Right lobe of liver (tissue), 6 donors: ENCODE measurements at regions not wholly inside any gene's neighbourhood (a gene's known extent, or its start where the extent isn't known, plus 50 kb on each side); places are given as distances from the start of the nearest gene placed in this dataset.
A peak's percentile ranks its signal among the peaks of the same experiment; 100 is the strongest.

Source experiments
- ATAC-seq, 4 donors: fragments of 200-7000 bp; cut with Tn5 transposase; one replicate each; pipeline ENCODE4 v1.9.1; 2020; ENCODE audit warnings: mild to moderate bottlenecking in 4 of 4, moderate library complexity in 4 of 4
- DNase-seq, 3 donors: peaks; one replicate each; pipeline ENCODE4 v3.0.0-alpha.2; 2020
- H3K27ac ChIP-seq, 3 donors: fragments of 200-600 bp; one replicate each; pipeline ENCODE4 v1.8.0; 2022
- H3K27me3 ChIP-seq, 2 donors: fragments of 200-600 bp; one replicate each; pipeline ENCODE4 v1.8.0; 2022
- H3K36me3 ChIP-seq, 4 donors: fragments of 200-600 bp; sonication (generic) in 1 of 4; one replicate each; pipeline versions ENCODE4 v1.5.1 to v1.8.0; 2017 to 2022; ENCODE audit warnings: control low read depth in 1 of 4
- H3K4me1 ChIP-seq, 4 donors: fragments of 200-600 bp; sonication (generic) in 1 of 4; one replicate each; pipeline versions ENCODE4 v1.5.1 to v1.8.0; 2017 to 2022; ENCODE audit warnings: control low read depth in 1 of 4
- H3K4me3 ChIP-seq, 3 donors: fragments of 200-600 bp; one replicate each; pipeline ENCODE4 v1.8.0; 2022
- H3K9me3 ChIP-seq, 4 donors: fragments of 200-600 bp; sonication (generic) in 1 of 4; one replicate each; pipeline versions ENCODE4 v1.5.1 to v1.8.0; 2017 to 2022; ENCODE audit warnings: control low read depth in 1 of 4
- CTCF ChIP-seq, 4 donors: fragments of 200-600 bp in 3 of 4; fragments of 450-650 bp in 1 of 4; IDR thresholded peaks; one replicate each; pipeline versions ENCODE4 v1.5.1 to v1.8.0; 2016 to 2022; ENCODE audit warnings: antibody characterized with exemption in 4 of 4, mild to moderate bottlenecking in 2 of 4
- POLR2A ChIP-seq: fragments of 450-650 bp; IDR thresholded peaks from one replicate; pipeline ENCODE4 v1.6.1; 2017; ENCODE audit warnings: antibody characterized with exemption, mild to moderate bottlenecking
- WGBS: methylation state at CpG from one replicate; pipeline ENCODE4 v1.1.6; 2018; ENCODE audit warnings: low coverage, low lambda C conversion rate; ENCODE audit not compliant: insufficient coverage; ENCODE audit errors: missing lambda C conversion rate; 5-methylcytosine and 5-hydroxymethylcytosine counted together
- intact Hi-C, 2 donors: fragments of 100-400 bp; cut with DNase I; formaldehyde crosslinking; loops; one replicate each; pipeline versions ENCODE4 v1.11.2 to v1.14.1; 2022
- donor health status: DM: no; HTN: yes; CAD: no.
- donor health status: DM: no; HTN: no; CAD: no.
- donor health status: DM: no; HTN: no; CAD: no.
- donor health status: DM: no; HTN: yes; CAD: no.
- donor health status: DM: no; HTN: yes; CAD: no.

- intact Hi-C loops: loop anchor here in 1 of 2 donors (10.0 kb wide), 1 partner anchor 236 kb away; no protein-coding TSS in a partner anchor
- Histone ChIP-seq H3K4me3 (no peak overlapping the region), H3K27me3 (no peaks in the 10 kb centered on the region), H3K27ac (peak overlapping the region in 2 of 3 donors; percentile 70 to 84), H3K9me3 (no peaks in the 10 kb centered on the region), H3K4me1 (peaks cover 0 to 32% (median 14%) of the 10 kb centered on the region in 4 donors), H3K36me3 (no peaks in the 10 kb centered on the region)
- TF ChIP-seq POLR2A (no peak), CTCF (IDR thresholded peaks at IDR 0.05) (no peak)
- 43% methylated on average over 3 of the region's 3 CpGs for WGBS
- no peak for DNase-seq
- ATAC-seq: no peak
Observed at GRCh38 chr13:99659226-99659625, 158.0 kb downstream of the TM9SF2 start.

- 0% methylated on average over 14 of the region's 26 CpGs for WGBS
- H3K27ac ChIP-seq: peak overlapping the region; percentile 70 to 84 (median 81)
Observed at GRCh38 chr13:99658261-99658991, 157.2 kb downstream of the TM9SF2 start.

GRCh38 chr13:99657848-99658260, 156.6 kb downstream of the TM9SF2 start:
- ATAC-seq (peak; percentile 1 to 39 (median 3)), DNase-seq (peak in 1 of 3 donors; percentile 34)
- H3K4me1 ChIP-seq: peaks cover 0 to 23% (median 9%) of the 10 kb centered on the region in 4 donors
- no peaks in the 10 kb centered on the region for H3K27me3 ChIP-seq
- intact Hi-C loops: loop anchor here in 1 of 2 donors (10.0 kb wide), 1 partner anchor 237 kb away; no protein-coding TSS in a partner anchor
- WGBS: 28% methylated on average over 18 of the region's 29 CpGs
- H3K4me3 ChIP-seq: peak overlapping the region; percentile 31 to 46 (median 41)
- no peak for TF ChIP-seq CTCF (IDR thresholded peaks at IDR 0.05)
- TF ChIP-seq POLR2A: no peak
- H3K9me3 ChIP-seq: no peaks in the 10 kb centered on the region
- H3K27ac ChIP-seq: peak overlapping the region; percentile 70 to 84 (median 81)
- H3K36me3 ChIP-seq: no peaks in the 10 kb centered on the region

More at GRCh38 chr13:99658261-99658991, 157.2 kb downstream of the TM9SF2 start:
- H3K27me3 ChIP-seq: no peaks in the 10 kb centered on the region
- H3K9me3 ChIP-seq: no peaks in the 10 kb centered on the region
- intact Hi-C loops: loop anchor here in 1 of 2 donors (10.0 kb wide), 1 partner anchor 236 kb away; no protein-coding TSS in a partner anchor
- TF ChIP-seq POLR2A (no peak), CTCF (IDR thresholded peaks at IDR 0.05) (peak; percentile 29 to 54 (median 42))
- DNase-seq (peak; percentile 53 to 68 (median 63)), ATAC-seq (peak; percentile 37 to 50 (median 44))
- peaks cover 0 to 28% (median 12%) of the 10 kb centered on the region in 4 donors for H3K4me1 ChIP-seq
- no peaks in the 10 kb centered on the region for H3K36me3 ChIP-seq
- H3K4me3 ChIP-seq: peak overlapping the region; percentile 31 to 46 (median 41)

GRCh38 chr13:99656844-99657381, 155.6 kb downstream of the TM9SF2 start:
- peak overlapping the region in 2 of 3 donors; percentile 98 to 99 for H3K27ac ChIP-seq
- DNase-seq: no peak

More at GRCh38 chr13:99656844-99657381, 155.6 kb downstream of the TM9SF2 start:
- Histone ChIP-seq H3K27me3 (no peaks in the 10 kb centered on the region), H3K9me3 (no peaks in the 10 kb centered on the region), H3K4me1 (peaks cover 0 to 23% (median 9%) of the 10 kb centered on the region in 4 donors), H3K36me3 (no peaks in the 10 kb centered on the region), H3K4me3 (peak overlapping the region in 1 of 3 donors; percentile 50)
- TF ChIP-seq CTCF (IDR thresholded peaks at IDR 0.05): no peak
- TF ChIP-seq POLR2A: no peak
- 54% methylated on average over 6 of the region's 6 CpGs for WGBS
- intact Hi-C loops: loop anchor here in 1 of 2 donors (10.0 kb wide), 1 partner anchor 238 kb away; no protein-coding TSS in a partner anchor
- ATAC-seq: no peak
